ENCODE measurements at regions not wholly inside any gene's neighbourhood (a gene's known extent, or its start where the extent isn't known, plus 50 kb on each side); places are given as distances from the start of the nearest gene placed in this dataset.

GRCh38 chr17:21823643-21824042, 131.3 kb downstream of the KCNJ18 start:
- TF ChIP-seq PRDM4 (tag by site-specific recombination; IDR thresholded peaks at IDR 0.05) (no peak), ZBTB8A (tag by site-specific recombination; IDR thresholded peaks at IDR 0.05) (no peak), ZFP41 (tag by site-specific recombination; IDR thresholded peaks at IDR 0.05; ENCODE audit: borderline replicate concordance) (no peak), ZSCAN23 (tag by site-specific recombination; IDR thresholded peaks at IDR 0.05) (no peak), GLIS2 (tag by site-specific recombination; IDR thresholded peaks at IDR 0.05) (no peak)
- H3K9me3 ChIP-seq (ENCODE audit: control insufficient read depth, insufficient read depth, low read depth, low read length): no peaks in the 10 kb centered on the region
- H3K27ac ChIP-seq (ENCODE audit: extremely low read depth, low read depth, low read length): no peak overlapping the region
- no peaks in the 10 kb centered on the region for H3K4me1 ChIP-seq (ENCODE audit: control insufficient read depth, insufficient read depth, low read length)
- POLR2A ChIA-PET: no interaction called here
- CTCF ChIA-PET: no interaction called here
- no peak overlapping the region for H3K4me3 ChIP-seq (ENCODE audit: low read depth, low read length)
- no peaks in the 10 kb centered on the region for H3K36me3 ChIP-seq (ENCODE audit: control insufficient read depth in 2 of 2, insufficient read depth in 1 of 2, low read length in 2 of 2)

- Histone ChIP-seq H3K4me1 (ENCODE audit: control insufficient read depth, insufficient read depth, low read length) (no peaks in the 10 kb centered on the region), H3K36me3 (ENCODE audit: control insufficient read depth in 2 of 2, insufficient read depth in 1 of 2, low read length in 2 of 2) (no peaks in the 10 kb centered on the region), H3K9me3 (ENCODE audit: control insufficient read depth, insufficient read depth, low read depth, low read length) (no peaks in the 10 kb centered on the region), H3K4me3 (ENCODE audit: low read depth, low read length) (no peak overlapping the region), H3K27ac (ENCODE audit: extremely low read depth, low read depth, low read length) (no peak overlapping the region)
- TF ChIP-seq, protein P1, sequence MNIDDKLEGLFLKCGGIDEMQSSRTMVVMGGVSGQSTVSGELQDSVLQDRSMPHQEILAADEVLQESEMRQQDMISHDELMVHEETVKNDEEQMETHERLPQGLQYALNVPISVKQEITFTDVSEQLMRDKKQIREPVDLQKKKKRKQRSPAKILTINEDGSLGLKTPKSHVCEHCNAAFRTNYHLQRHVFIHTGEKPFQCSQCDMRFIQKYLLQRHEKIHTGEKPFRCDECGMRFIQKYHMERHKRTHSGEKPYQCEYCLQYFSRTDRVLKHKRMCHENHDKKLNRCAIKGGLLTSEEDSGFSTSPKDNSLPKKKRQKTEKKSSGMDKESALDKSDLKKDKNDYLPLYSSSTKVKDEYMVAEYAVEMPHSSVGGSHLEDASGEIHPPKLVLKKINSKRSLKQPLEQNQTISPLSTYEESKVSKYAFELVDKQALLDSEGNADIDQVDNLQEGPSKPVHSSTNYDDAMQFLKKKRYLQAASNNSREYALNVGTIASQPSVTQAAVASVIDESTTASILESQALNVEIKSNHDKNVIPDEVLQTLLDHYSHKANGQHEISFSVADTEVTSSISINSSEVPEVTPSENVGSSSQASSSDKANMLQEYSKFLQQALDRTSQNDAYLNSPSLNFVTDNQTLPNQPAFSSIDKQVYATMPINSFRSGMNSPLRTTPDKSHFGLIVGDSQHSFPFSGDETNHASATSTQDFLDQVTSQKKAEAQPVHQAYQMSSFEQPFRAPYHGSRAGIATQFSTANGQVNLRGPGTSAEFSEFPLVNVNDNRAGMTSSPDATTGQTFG (tag by site-specific recombination; IDR thresholded peaks at IDR 0.05; ENCODE audit: borderline replicate concordance): no peak
- no peak for TF ChIP-seq ZNF169 (tag by site-specific recombination; IDR thresholded peaks at IDR 0.05)
- no peak for TF ChIP-seq MZF1 (tag by site-specific recombination; IDR thresholded peaks at IDR 0.05; ENCODE audit: borderline replicate concordance)
- no peak for TF ChIP-seq CTCF (tag by site-specific recombination; IDR thresholded peaks at IDR 0.05)
- TF ChIP-seq ZNF2 (tag by site-specific recombination; IDR thresholded peaks at IDR 0.05): no peak
- TF ChIP-seq ZNF670 (tag by site-specific recombination; IDR thresholded peaks at IDR 0.05; ENCODE audit: low read depth): no peak
- no peak for TF ChIP-seq ZNF621 (tag by site-specific recombination; IDR thresholded peaks at IDR 0.05)
- TF ChIP-seq, protein P2, sequence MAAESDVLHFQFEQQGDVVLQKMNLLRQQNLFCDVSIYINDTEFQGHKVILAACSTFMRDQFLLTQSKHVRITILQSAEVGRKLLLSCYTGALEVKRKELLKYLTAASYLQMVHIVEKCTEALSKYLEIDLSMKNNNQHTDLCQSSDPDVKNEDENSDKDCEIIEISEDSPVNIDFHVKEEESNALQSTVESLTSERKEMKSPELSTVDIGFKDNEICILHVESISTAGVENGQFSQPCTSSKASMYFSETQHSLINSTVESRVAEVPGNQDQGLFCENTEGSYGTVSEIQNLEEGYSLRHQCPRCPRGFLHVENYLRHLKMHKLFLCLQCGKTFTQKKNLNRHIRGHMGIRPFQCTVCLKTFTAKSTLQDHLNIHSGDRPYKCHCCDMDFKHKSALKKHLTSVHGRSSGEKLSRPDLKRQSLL (tag by site-specific recombination; IDR thresholded peaks at IDR 0.05): no peak
- TF ChIP-seq ZNF777 (tag by site-specific recombination; IDR thresholded peaks at IDR 0.05; ENCODE audit: borderline replicate concordance): no peak
- TF ChIP-seq ZNF513 (tag by site-specific recombination; IDR thresholded peaks at IDR 0.05): no peak
- TF ChIP-seq, protein P3, sequence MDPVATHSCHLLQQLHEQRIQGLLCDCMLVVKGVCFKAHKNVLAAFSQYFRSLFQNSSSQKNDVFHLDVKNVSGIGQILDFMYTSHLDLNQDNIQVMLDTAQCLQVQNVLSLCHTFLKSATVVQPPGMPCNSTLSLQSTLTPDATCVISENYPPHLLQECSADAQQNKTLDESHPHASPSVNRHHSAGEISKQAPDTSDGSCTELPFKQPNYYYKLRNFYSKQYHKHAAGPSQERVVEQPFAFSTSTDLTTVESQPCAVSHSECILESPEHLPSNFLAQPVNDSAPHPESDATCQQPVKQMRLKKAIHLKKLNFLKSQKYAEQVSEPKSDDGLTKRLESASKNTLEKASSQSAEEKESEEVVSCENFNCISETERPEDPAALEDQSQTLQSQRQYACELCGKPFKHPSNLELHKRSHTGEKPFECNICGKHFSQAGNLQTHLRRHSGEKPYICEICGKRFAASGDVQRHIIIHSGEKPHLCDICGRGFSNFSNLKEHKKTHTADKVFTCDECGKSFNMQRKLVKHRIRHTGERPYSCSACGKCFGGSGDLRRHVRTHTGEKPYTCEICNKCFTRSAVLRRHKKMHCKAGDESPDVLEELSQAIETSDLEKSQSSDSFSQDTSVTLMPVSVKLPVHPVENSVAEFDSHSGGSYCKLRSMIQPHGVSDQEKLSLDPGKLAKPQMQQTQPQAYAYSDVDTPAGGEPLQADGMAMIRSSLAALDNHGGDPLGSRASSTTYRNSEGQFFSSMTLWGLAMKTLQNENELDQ (tag by site-specific recombination; IDR thresholded peaks at IDR 0.05; ENCODE audit: low read depth): no peak
- no peak for TF ChIP-seq ZNF677 (tag by site-specific recombination; IDR thresholded peaks at IDR 0.05)
- no peak for TF ChIP-seq ZNF555 (tag by site-specific recombination; conservative IDR thresholded peaks at IDR 0.05)
- TF ChIP-seq ZNF544 (tag by site-specific recombination; IDR thresholded peaks at IDR 0.05): no peak
- TF ChIP-seq, protein P4, sequence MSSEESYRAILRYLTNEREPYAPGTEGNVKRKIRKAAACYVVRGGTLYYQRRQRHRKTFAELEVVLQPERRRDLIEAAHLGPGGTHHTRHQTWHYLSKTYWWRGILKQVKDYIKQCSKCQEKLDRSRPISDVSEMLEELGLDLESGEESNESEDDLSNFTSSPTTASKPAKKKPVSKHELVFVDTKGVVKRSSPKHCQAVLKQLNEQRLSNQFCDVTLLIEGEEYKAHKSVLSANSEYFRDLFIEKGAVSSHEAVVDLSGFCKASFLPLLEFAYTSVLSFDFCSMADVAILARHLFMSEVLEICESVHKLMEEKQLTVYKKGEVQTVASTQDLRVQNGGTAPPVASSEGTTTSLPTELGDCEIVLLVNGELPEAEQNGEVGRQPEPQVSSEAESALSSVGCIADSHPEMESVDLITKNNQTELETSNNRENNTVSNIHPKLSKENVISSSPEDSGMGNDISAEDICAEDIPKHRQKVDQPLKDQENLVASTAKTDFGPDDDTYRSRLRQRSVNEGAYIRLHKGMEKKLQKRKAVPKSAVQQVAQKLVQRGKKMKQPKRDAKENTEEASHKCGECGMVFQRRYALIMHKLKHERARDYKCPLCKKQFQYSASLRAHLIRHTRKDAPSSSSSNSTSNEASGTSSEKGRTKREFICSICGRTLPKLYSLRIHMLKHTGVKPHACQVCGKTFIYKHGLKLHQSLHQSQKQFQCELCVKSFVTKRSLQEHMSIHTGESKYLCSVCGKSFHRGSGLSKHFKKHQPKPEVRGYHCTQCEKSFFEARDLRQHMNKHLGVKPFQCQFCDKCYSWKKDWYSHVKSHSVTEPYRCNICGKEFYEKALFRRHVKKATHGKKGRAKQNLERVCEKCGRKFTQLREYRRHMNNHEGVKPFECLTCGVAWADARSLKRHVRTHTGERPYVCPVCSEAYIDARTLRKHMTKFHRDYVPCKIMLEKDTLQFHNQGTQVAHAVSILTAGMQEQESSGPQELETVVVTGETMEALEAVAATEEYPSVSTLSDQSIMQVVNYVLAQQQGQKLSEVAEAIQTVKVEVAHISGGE (tag by site-specific recombination; conservative IDR thresholded peaks at IDR 0.05; ENCODE audit: low read depth): no peak
- CTCF ChIA-PET: no interaction called here
- POLR2A ChIA-PET: no interaction called here
These were observed 149.5 kb downstream of the KCNJ18 start for GRCh38 chr17:21841839-21842238.

Measured in HEK293 (cell line).